ENCODE measurements at regions not wholly inside any gene's neighbourhood (a gene's known extent, or its start where the extent isn't known, plus 50 kb on each side); places are given as distances from the start of the nearest gene placed in this dataset.

- H3K4me1 Mint-ChIP-seq: peaks cover 10% of the 10 kb centered on the region
- DNase-seq (ENCODE audit: low spot score in 2 of 2, unreplicated experiment in 2 of 2): no peak
- no peaks in the 10 kb centered on the region for H3K36me3 Mint-ChIP-seq
- no peaks in the 10 kb centered on the region for H3K27me3 Mint-ChIP-seq (ENCODE audit: low read depth)
- no peak overlapping the region for H3K4me3 Mint-ChIP-seq
- peaks cover 3% of the 10 kb centered on the region for H3K9me3 Mint-ChIP-seq
- no peak for TF ChIP-seq CTCF (IDR thresholded peaks at IDR 0.05; ENCODE audit: unreplicated experiment)
- no peak overlapping the region for H3K27ac Mint-ChIP-seq
Measured at GRCh38 chr7:85714043-85714578, 527.3 kb upstream of the SEMA3D start.

DNA sequence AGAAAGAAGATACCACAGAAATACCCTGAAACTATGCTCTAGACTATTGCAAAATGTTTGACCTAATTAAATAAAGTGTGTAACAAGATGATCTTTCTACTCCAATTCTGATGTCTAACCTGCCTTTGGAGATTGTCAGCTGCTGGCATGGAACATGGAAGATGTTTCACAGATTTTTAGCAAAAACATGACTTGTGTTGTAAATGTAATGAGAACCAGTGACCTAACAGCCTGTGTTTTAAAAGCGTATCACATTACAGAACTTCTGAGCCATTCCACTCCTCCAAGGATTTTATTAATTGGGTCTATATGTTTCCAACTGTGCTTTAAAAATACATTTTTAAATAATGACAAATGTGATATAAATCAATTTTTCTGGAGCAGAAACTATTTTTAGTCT is 526.3 kb upstream of the SEMA3D start:
- no peaks in the 10 kb centered on the region for H3K9me3 Mint-ChIP-seq
- no peaks in the 10 kb centered on the region for H3K27me3 Mint-ChIP-seq (ENCODE audit: low read depth)
- no peak overlapping the region for H3K27ac Mint-ChIP-seq
- no peaks in the 10 kb centered on the region for H3K36me3 Mint-ChIP-seq
- TF ChIP-seq CTCF (IDR thresholded peaks at IDR 0.05; ENCODE audit: unreplicated experiment): no peak
- no peak overlapping the region for H3K4me3 Mint-ChIP-seq
- no peak for DNase-seq (ENCODE audit: low spot score in 2 of 2, unreplicated experiment in 2 of 2)
- peaks cover 10% of the 10 kb centered on the region for H3K4me1 Mint-ChIP-seq

GRCh38 chr7:85711894-85712293 is 525.0 kb upstream of the SEMA3D start:
- no peaks in the 10 kb centered on the region for H3K27me3 Mint-ChIP-seq (ENCODE audit: low read depth)
- TF ChIP-seq CTCF (IDR thresholded peaks at IDR 0.05; ENCODE audit: unreplicated experiment): no peak
- no peaks in the 10 kb centered on the region for H3K36me3 Mint-ChIP-seq

GRCh38 chr7:85710960-85711359 is 524.1 kb upstream of the SEMA3D start:
- no peak overlapping the region for H3K4me3 Mint-ChIP-seq
- peaks cover 10% of the 10 kb centered on the region for H3K4me1 Mint-ChIP-seq
- H3K27ac Mint-ChIP-seq: no peak overlapping the region
- DNase-seq (ENCODE audit: low spot score in 2 of 2, unreplicated experiment in 2 of 2): no peak
- H3K9me3 Mint-ChIP-seq: peaks cover 4% of the 10 kb centered on the region
- H3K27me3 Mint-ChIP-seq (ENCODE audit: low read depth): no peaks in the 10 kb centered on the region
- no peaks in the 10 kb centered on the region for H3K36me3 Mint-ChIP-seq
- TF ChIP-seq CTCF (IDR thresholded peaks at IDR 0.05; ENCODE audit: unreplicated experiment): no peak

More at GRCh38 chr7:85711894-85712293, 525.0 kb upstream of the SEMA3D start:
- DNase-seq (ENCODE audit: low spot score in 2 of 2, unreplicated experiment in 2 of 2): no peak
- Mint-ChIP-seq H3K4me1 (peaks cover 10% of the 10 kb centered on the region), H3K9me3 (no peaks in the 10 kb centered on the region), H3K27ac (no peak overlapping the region), H3K4me3 (no peak overlapping the region)

DNA sequence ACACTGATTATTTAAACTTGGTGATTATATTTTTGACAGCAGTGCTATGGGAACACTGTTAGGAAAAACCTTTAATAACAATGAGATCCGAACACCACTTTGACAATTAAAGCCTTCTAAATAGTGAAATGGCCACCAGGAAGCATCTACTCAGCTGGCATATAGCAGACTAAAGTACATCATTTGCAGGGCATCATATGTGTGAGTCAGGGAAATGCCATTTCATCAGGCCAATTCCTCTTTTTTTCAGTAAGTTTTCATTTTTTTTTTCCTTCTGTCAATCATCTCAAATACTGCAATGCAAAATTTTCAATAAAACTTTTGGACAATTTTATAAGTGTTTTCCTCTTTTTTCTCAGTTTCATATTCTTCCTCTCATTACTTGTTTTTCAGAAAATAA is 521.4 kb upstream of the SEMA3D start:
- DNase-seq (ENCODE audit: low spot score in 2 of 2, unreplicated experiment in 2 of 2): no peak
- H3K4me3 Mint-ChIP-seq: no peak overlapping the region
- H3K9me3 Mint-ChIP-seq: peaks cover 5% of the 10 kb centered on the region
- peaks cover 8% of the 10 kb centered on the region for H3K4me1 Mint-ChIP-seq
- no peaks in the 10 kb centered on the region for H3K36me3 Mint-ChIP-seq
- H3K27me3 Mint-ChIP-seq (ENCODE audit: low read depth): no peaks in the 10 kb centered on the region
- no peak overlapping the region for H3K27ac Mint-ChIP-seq
- TF ChIP-seq CTCF (IDR thresholded peaks at IDR 0.05; ENCODE audit: unreplicated experiment): no peak

GRCh38 chr7:85705076-85705475 is 518.2 kb upstream of the SEMA3D start:
- TF ChIP-seq CTCF (IDR thresholded peaks at IDR 0.05; ENCODE audit: unreplicated experiment): no peak
- Mint-ChIP-seq H3K4me1 (peaks cover 10% of the 10 kb centered on the region), H3K9me3 (peaks cover 5% of the 10 kb centered on the region), H3K36me3 (no peaks in the 10 kb centered on the region), H3K27me3 (ENCODE audit: low read depth) (no peaks in the 10 kb centered on the region), H3K4me3 (no peak overlapping the region), H3K27ac (no peak overlapping the region)
- DNase-seq (ENCODE audit: low spot score in 2 of 2, unreplicated experiment in 2 of 2): no peak
